Endodermal cell (in vitro differentiated cells): ENCODE measurements at regions not wholly inside any gene's neighbourhood (a gene's known extent, or its start where the extent isn't known, plus 50 kb on each side); places are given as distances from the start of the nearest gene placed in this dataset.
"Not testable (repeated sequence)": the region's sequence is repeated elsewhere in the genome, so short reads cannot be mapped to it uniquely, and the experiment has no call there.

Experiments used
- DNase-seq: peaks from one replicate; pipeline ENCODE4 v3.0.0-alpha.2; 2017
- H3K27ac ChIP-seq: 2 replicates; pipeline ENCODE4 v1.5.1; 2013; ENCODE audit warnings: mild to moderate bottlenecking, low read depth, low read length, moderate library complexity
- H3K27me3 ChIP-seq: 2 replicates; pipeline ENCODE4 v1.6.1; 2013; ENCODE audit warnings: mild to moderate bottlenecking, low read length, moderate library complexity; ENCODE audit not compliant: insufficient read depth, control insufficient read depth, poor library complexity, severe bottlenecking
- H3K36me3 ChIP-seq: 2 replicates; pipeline ENCODE4 v1.7.0; 2013; ENCODE audit warnings: mild to moderate bottlenecking, low read length, moderate library complexity; ENCODE audit not compliant: control insufficient read depth, insufficient read depth
- H3K4me1 ChIP-seq: one replicate; pipeline ENCODE4 v1.7.0; 2013; ENCODE audit warnings: low read length; ENCODE audit not compliant: control insufficient read depth, insufficient read depth
- H3K4me3 ChIP-seq: 2 replicates; pipeline ENCODE4 v1.5.1; 2013; ENCODE audit warnings: mild to moderate bottlenecking, low read length, moderate library complexity
- H3K9ac ChIP-seq: 2 replicates; pipeline ENCODE4 v1.6.1; 2013; ENCODE audit warnings: mild to moderate bottlenecking, low read length, moderate library complexity; ENCODE audit not compliant: poor library complexity, severe bottlenecking; ENCODE audit errors: extremely low read depth
- H3K9me3 ChIP-seq: 2 replicates; pipeline ENCODE4 v1.6.1; 2013; ENCODE audit warnings: mild to moderate bottlenecking, low read length, moderate library complexity; ENCODE audit not compliant: control insufficient read depth
- H3K27ac Mint-ChIP-seq: 2 replicates; pipeline ENCODE4 v1.8.0; 2020; ENCODE audit warnings: mixed read lengths
- H3K27me3 Mint-ChIP-seq: 2 replicates; pipeline ENCODE4 v1.8.0; 2021; ENCODE audit warnings: mild to moderate bottlenecking, mixed read lengths; ENCODE audit not compliant: insufficient read depth
- H3K36me3 Mint-ChIP-seq: 2 replicates; pipeline ENCODE4 v1.8.0; 2020; ENCODE audit warnings: low read depth, mixed read lengths
- H3K4me1 Mint-ChIP-seq: 2 replicates; pipeline ENCODE4 v1.8.0; 2020; ENCODE audit warnings: mixed read lengths
- H3K4me3 Mint-ChIP-seq: 2 replicates; pipeline ENCODE4 v1.8.0; 2020; ENCODE audit warnings: mild to moderate bottlenecking, moderate library complexity, mixed read lengths
- H3K9me3 Mint-ChIP-seq: 2 replicates; pipeline ENCODE4 v1.8.0; 2020; ENCODE audit warnings: mild to moderate bottlenecking, mixed read lengths
- CTCF ChIP-seq: fragments of 200-600 bp; sonication (generic); conservative IDR thresholded peaks from 2 replicates; pipeline ENCODE4 v1.5.0; 2021; ENCODE audit warnings: antibody characterized with exemption, mild to moderate bottlenecking
- WGBS, 2 experiments: methylation state at CpG; one replicate each; pipeline versions ENCODE4 v1.1.5 to v1.1.7; 2013; ENCODE audit warnings: missing lambda C conversion rate in 2 of 2, mixed read lengths in 1 of 2; ENCODE audit not compliant: insufficient coverage in 1 of 2, insufficient read length in 1 of 2; 5-methylcytosine and 5-hydroxymethylcytosine counted together

DNA sequence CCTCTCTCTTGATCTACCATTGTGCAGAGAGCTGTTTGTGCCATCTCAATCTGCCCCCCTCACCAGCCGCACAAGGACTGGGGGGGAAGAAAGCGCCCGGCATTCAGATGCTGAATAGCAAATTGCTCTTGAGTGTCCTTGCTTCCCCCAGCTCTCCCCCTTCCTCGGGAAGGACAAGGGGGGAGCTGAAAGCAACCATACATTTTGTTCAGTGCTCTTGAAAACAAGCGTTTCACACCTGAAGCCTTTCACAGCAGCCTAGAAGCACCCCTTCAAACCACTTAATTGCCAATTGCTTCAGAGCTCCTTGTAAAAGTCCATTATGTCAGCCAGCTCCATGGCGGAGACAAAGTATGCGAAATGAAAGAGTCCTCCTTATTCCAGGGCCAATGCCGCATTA, 540.1 kb downstream of the NR2F2 start:
- no peak overlapping the region for H3K4me3 ChIP-seq
- Mint-ChIP-seq H3K4me3 (peak overlapping the region; percentile 15), H3K27ac (peak overlapping the region; percentile 57), H3K4me1 (peaks cover 42% of the 10 kb centered on the region), H3K27me3 (peaks cover 3% of the 10 kb centered on the region), H3K36me3 (peaks cover 23% of the 10 kb centered on the region), H3K9me3 (peaks cover 19% of the 10 kb centered on the region)
- no peak for TF ChIP-seq CTCF
- peak; percentile 62 for DNase-seq
- no peaks in the 10 kb centered on the region for H3K4me1 ChIP-seq
- no peaks in the 10 kb centered on the region for H3K36me3 ChIP-seq
- peaks cover 5% of the 10 kb centered on the region for H3K9me3 ChIP-seq
- H3K27ac ChIP-seq, result no peak overlapping the region
- H3K9ac ChIP-seq, result no peak overlapping the region
- 88 to 97% methylated on average over 4 to 8 of the region's 8 CpGs for WGBS, 2 experiments
- no peaks in the 10 kb centered on the region for H3K27me3 ChIP-seq

DNA sequence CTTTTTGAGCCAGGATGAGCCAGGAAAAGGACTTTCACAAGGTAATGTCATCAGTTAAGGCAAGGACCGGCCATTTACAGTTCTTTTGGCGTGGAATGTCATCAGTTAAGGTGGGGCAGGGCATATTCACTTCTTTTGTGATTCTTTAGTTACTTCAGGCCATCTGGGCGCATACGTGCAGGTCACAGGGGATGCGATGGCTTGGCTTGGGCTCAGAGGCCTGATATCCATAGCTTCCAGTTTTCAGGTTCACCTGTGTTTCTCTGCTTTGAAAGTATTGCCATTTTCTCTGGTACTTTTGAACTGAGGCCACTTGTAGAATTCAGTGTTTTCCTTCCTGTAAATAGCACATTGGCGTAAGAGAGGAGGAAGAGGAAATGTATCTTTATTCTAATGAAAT, 546.9 kb downstream of the NR2F2 start:
- WGBS, 2 experiments, result 89 to 100% methylated on average over 1 to 6 of the region's 6 CpGs
- H3K36me3 ChIP-seq, H3K27me3 ChIP-seq, H3K9ac ChIP-seq, H3K27ac ChIP-seq, H3K9me3 ChIP-seq, H3K4me3 ChIP-seq, H3K27me3 Mint-ChIP-seq, H3K4me1 ChIP-seq, H3K9me3 Mint-ChIP-seq, H3K36me3 Mint-ChIP-seq: not testable (repeated sequence)
- Mint-ChIP-seq H3K4me1 (peaks cover 56% of the 10 kb centered on the region), H3K27ac (peak overlapping the region; percentile 20), H3K4me3 (peak overlapping the region; percentile 58)
- peak; percentile 54 for DNase-seq

GRCh38 chr15:96878129-96878528, 547.6 kb downstream of the NR2F2 start:
- Histone ChIP-seq H3K9me3 (no peaks in the 10 kb centered on the region), H3K4me3 (no peak overlapping the region), H3K4me1 (no peaks in the 10 kb centered on the region), H3K27me3 (no peaks in the 10 kb centered on the region), H3K36me3 (no peaks in the 10 kb centered on the region), H3K9ac (no peak overlapping the region), H3K27ac (no peak overlapping the region)
- 96 to 100% methylated on average over 1 to 2 of the region's 2 CpGs for WGBS, 2 experiments
- H3K4me3 Mint-ChIP-seq, result peak overlapping the region; percentile 58
- no peaks in the 10 kb centered on the region for H3K9me3 Mint-ChIP-seq
- H3K4me1 Mint-ChIP-seq, result peaks cover 56% of the 10 kb centered on the region
- no peaks in the 10 kb centered on the region for H3K27me3 Mint-ChIP-seq
- peak; percentile 48 for DNase-seq
- no peak for TF ChIP-seq CTCF
- peak overlapping the region; percentile 58 for H3K27ac Mint-ChIP-seq
- H3K36me3 Mint-ChIP-seq, result no peaks in the 10 kb centered on the region

DNA sequence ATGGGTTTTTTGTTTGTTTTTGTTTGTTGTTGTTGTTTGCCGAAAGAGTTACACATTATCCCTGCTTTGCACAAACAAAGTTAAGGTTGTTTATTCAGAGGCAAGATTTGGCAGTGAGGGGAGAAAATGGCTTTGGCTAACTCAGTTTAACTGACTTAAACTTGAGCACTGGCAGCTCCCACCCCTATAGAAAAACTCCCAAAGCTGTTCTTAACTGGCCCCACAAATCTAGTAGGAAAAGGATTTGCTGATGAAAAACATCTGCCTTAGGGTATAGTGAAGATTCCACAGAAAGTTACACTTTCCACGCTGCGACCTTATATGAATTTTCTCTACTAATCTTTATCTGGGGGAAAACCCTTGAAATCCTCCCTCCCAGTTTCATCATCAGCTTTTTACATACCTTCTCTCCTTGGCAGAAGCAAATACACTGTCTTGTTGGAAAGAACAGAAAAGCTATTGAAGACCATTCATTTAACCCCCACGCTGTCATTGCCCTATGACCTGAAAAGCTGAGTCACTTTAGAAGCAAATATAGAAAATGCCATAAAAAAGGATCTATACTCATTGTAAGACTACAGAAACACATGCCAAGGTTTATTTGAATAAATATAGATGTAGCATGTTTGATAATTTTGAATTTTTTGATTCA, 551.7 kb downstream of the NR2F2 start:
- peaks cover 3% of the 10 kb centered on the region for H3K4me1 ChIP-seq
- 96 to 100% methylated on average over 3 to 4 of the region's 4 CpGs for WGBS, 2 experiments
- no peak overlapping the region for H3K9ac ChIP-seq
- Mint-ChIP-seq H3K27me3 (no peaks in the 10 kb centered on the region), H3K36me3 (no peaks in the 10 kb centered on the region), H3K4me1 (peaks cover 42% of the 10 kb centered on the region), H3K4me3 (no peak overlapping the region), H3K9me3 (no peaks in the 10 kb centered on the region), H3K27ac (no peak overlapping the region)
- H3K4me3 ChIP-seq, result no peak overlapping the region
- DNase-seq, result no peak
- H3K27me3 ChIP-seq, result no peaks in the 10 kb centered on the region
- H3K27ac ChIP-seq, result no peak overlapping the region
- no peaks in the 10 kb centered on the region for H3K9me3 ChIP-seq
- H3K36me3 ChIP-seq, result no peaks in the 10 kb centered on the region
- no peak for TF ChIP-seq CTCF
